ENCODE measurements at regions not wholly inside any gene's neighbourhood (a gene's known extent, or its start where the extent isn't known, plus 50 kb on each side); places are given as distances from the start of the nearest gene placed in this dataset.

- TF ChIP-seq POLR2AphosphoS5 (IDR thresholded peaks at IDR 0.05; ENCODE audit: low read depth, low read length) (no peak), TAF1 (IDR thresholded peaks at IDR 0.05; ENCODE audit: borderline replicate concordance, low read depth, low read length) (no peak), POLR2A (IDR thresholded peaks at IDR 0.05; ENCODE audit: low read depth, low read length) (no peak)
These were observed 102.5 kb upstream of the MDM1 start for GRCh38 chr12:68434391-68435298.

Data from GM12892 (cell line).